ENCODE measurements at regions not wholly inside any gene's neighbourhood (a gene's known extent, or its start where the extent isn't known, plus 50 kb on each side); places are given as distances from the start of the nearest gene placed in this dataset.

DNA sequence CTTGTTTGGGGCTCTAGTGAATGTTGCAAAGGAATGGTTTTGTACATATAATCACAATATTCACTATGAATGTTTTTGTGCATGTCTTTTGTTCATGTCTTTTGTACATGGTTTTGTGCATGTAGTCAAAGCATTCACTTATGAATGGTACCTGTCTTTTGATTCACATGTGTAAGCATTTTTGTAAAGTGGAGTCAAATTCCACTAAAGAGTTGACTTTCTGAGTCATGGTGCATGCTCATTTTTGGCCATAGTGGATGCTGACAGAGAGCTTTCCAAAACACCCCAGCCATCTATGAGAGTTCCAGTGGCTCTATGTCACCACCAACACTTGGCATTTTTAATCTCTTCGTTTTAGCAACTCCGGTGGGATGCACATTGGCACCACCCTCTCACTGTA is 1185.9 kb upstream of the TMEM132C start:
- TF ChIP-seq, protein P1, sequence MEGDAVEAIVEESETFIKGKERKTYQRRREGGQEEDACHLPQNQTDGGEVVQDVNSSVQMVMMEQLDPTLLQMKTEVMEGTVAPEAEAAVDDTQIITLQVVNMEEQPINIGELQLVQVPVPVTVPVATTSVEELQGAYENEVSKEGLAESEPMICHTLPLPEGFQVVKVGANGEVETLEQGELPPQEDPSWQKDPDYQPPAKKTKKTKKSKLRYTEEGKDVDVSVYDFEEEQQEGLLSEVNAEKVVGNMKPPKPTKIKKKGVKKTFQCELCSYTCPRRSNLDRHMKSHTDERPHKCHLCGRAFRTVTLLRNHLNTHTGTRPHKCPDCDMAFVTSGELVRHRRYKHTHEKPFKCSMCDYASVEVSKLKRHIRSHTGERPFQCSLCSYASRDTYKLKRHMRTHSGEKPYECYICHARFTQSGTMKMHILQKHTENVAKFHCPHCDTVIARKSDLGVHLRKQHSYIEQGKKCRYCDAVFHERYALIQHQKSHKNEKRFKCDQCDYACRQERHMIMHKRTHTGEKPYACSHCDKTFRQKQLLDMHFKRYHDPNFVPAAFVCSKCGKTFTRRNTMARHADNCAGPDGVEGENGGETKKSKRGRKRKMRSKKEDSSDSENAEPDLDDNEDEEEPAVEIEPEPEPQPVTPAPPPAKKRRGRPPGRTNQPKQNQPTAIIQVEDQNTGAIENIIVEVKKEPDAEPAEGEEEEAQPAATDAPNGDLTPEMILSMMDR (IDR thresholded peaks at IDR 0.05; ENCODE audit: low read depth, low read length, missing control alignments), result no peak
- Histone ChIP-seq H3K27ac (no peak overlapping the region), H3K4me3 (ENCODE audit: low read depth, low read length) (no peak overlapping the region), H3K27me3 (replicated peaks) (no peaks in the 10 kb centered on the region), H3K36me3 (replicated peaks) (no peaks in the 10 kb centered on the region)
- DNase-seq, result no peak
- in situ Hi-C loops (cut with HindIII; ENCODE audit: low pct_ligation_motif_present, low sequenced_read_pairs), result no loop called here

DNA sequence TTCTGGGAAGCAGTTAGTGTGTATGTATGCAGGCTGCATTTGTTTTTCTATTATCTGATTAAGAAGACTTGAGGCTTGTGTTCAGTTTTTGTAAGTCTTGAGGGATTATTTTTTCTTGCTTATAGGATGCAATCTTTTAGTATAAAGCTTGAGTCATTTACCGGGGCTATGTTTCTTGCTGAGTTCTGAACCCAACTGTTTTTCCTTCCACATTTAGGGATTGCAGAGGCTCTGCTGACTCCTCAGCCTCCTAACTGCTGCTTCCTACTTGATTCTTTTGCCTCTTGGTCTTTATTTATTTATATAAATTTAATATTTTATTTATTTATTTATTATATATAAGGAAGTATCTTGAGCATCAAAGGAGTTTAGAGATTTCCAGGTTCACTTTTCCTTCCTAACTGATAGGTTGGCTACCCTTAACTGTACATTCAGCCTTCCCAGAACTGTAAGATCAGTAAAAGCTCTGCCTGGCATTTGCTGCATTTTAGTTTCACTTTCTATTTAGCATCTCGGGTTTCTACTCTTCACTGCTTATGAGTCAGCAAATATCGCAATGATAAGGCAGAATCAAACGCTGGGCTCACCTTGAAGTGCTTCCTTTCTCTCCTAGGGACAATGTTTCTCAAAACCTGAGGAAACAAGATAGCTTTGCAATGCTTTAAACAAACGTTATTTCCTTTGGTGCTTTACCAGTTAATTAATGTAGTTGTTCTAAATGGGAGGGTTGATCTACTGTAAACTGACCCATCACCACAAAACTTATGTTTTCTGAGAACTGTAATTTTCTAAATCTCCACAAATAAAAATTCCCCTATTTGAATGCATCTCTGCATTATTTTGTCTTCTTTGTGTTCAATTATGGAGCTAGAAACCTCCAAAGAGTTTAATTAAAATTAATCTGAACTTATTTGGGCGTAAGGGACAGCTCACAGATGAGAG is 1183.7 kb upstream of the TMEM132C start:
- peak overlapping the region; percentile 41 for H3K4me3 ChIP-seq (ENCODE audit: low read depth, low read length)
- no peaks in the 10 kb centered on the region for H3K36me3 ChIP-seq (replicated peaks)
- TF ChIP-seq, protein P1 (IDR thresholded peaks at IDR 0.05; ENCODE audit: low read depth, low read length, missing control alignments), result no peak
- no peaks in the 10 kb centered on the region for H3K27me3 ChIP-seq (replicated peaks)
- H3K27ac ChIP-seq, result peak overlapping the region; percentile 38
- in situ Hi-C loops (cut with HindIII; ENCODE audit: low pct_ligation_motif_present, low sequenced_read_pairs), result no loop called here
- DNase-seq, result peak; percentile 68

DNA sequence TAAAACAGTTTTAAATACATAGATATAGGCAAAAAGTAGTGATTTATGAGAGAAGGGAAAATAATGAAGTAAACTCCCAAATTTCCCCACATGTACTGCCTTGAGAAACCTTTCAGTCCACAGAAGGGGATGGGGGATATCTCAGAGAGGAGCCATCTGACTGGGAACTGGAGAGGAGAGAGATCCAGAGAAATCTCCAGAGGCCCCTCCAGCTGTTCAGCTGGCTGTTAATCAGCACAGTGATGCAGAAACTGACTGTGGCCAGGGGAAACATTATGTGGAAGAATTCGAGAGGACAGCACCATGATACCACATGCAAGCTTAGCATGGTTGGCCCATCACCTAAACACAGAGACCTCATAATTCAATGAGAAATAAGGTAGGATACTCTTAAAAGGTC is 1165.9 kb upstream of the TMEM132C start:
- TF ChIP-seq, protein P1 (IDR thresholded peaks at IDR 0.05; ENCODE audit: low read depth, low read length, missing control alignments), result no peak
- Histone ChIP-seq H3K4me3 (ENCODE audit: low read depth, low read length) (no peak overlapping the region), H3K36me3 (replicated peaks) (no peaks in the 10 kb centered on the region), H3K27me3 (replicated peaks) (no peaks in the 10 kb centered on the region), H3K27ac (no peak overlapping the region)
- in situ Hi-C loops (cut with HindIII; ENCODE audit: low pct_ligation_motif_present, low sequenced_read_pairs), result loop anchor here (25.0 kb wide), 1 partner anchor 186 kb away; no protein-coding TSS in a partner anchor
- DNase-seq, result no peak

DNA sequence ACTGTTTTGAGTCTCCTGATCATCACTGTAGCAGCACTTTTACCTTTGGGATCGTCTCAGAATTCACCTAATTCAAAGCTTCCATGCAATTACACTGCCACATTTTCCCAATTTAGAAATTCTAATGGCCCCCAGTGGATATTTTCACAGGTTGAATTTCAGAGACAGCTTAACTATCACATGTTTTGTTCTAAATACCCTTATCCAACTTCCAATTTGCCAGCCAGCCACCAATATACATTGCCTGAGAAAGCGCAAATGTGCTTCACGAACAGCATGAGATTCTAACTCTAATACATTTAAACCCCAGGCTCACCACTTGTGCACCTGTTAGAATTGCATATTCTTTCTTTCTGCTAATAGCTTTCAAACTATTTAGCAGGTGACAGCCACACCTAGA is 1160.9 kb upstream of the TMEM132C start:
- H3K4me3 ChIP-seq (ENCODE audit: low read depth, low read length), result no peak overlapping the region
- in situ Hi-C loops (cut with HindIII; ENCODE audit: low pct_ligation_motif_present, low sequenced_read_pairs), result loop anchor here (25.0 kb wide), 1 partner anchor 181 kb away; no protein-coding TSS in a partner anchor
- DNase-seq, result no peak
- H3K27ac ChIP-seq, result no peak overlapping the region
- TF ChIP-seq, protein P1 (IDR thresholded peaks at IDR 0.05; ENCODE audit: low read depth, low read length, missing control alignments), result no peak
- no peaks in the 10 kb centered on the region for H3K36me3 ChIP-seq (replicated peaks)
- H3K27me3 ChIP-seq (replicated peaks), result no peaks in the 10 kb centered on the region

DNA sequence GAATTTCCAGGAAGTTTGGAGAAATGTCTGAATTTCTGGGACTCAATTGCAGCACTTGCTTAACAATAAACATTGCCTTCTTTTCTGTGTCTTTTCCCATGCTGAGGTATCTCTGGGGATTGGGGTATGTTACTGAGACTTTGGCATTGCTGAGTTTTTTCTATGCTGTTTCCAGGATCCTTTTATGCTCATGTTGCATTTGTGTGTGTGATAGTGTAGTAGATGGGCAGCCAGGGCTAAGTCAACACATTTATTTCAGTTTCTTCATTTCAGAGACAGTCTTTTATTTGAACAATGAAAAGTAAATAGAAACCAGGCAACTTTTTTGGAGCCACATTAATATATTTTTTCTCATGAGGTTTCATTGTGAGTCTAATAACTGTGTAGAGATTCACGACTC is 1160.3 kb upstream of the TMEM132C start:
- TF ChIP-seq, protein P1 (IDR thresholded peaks at IDR 0.05; ENCODE audit: low read depth, low read length, missing control alignments), result no peak
- in situ Hi-C loops (cut with HindIII; ENCODE audit: low pct_ligation_motif_present, low sequenced_read_pairs), result loop anchor here (25.0 kb wide), 1 partner anchor 181 kb away; no protein-coding TSS in a partner anchor

More for the DNA sequence above, 1160.3 kb upstream of the TMEM132C start:
- Histone ChIP-seq H3K27me3 (replicated peaks) (no peaks in the 10 kb centered on the region), H3K36me3 (replicated peaks) (no peaks in the 10 kb centered on the region), H3K4me3 (ENCODE audit: low read depth, low read length) (no peak overlapping the region), H3K27ac (no peak overlapping the region)
- no peak for DNase-seq
